UCSD-AML1 (cell line): ENCODE measurements at regions not wholly inside any gene's neighbourhood (a gene's known extent, or its start where the extent isn't known, plus 50 kb on each side); places are given as distances from the start of the nearest gene placed in this dataset.

Experiments
- DNase-seq: peaks from one replicate; lab custom pipeline; 2025; ENCODE audit not compliant: unreplicated experiment; lab: John Stamatoyannopoulos, UW

DNA sequence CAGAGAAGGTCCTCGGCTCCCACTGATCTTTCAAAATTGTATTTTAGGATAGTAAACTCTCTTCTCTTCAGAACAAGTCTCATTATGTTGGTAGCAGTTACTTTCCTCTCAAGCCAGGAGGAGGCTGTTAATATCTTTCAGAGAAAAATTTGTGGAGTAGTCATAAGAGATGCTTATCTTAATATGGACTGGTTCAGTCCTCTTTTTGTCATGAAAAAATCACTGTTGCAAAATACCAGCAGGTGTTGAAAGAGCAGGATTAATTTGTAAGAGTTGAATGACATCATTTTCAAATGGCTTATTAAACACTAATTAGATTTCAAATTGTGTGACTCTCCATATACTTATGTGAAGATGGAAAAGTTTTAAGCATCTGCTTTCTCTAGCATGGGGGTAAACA is 662.5 kb downstream of the POM121L12 start:
- DNase-seq = no peak

DNA sequence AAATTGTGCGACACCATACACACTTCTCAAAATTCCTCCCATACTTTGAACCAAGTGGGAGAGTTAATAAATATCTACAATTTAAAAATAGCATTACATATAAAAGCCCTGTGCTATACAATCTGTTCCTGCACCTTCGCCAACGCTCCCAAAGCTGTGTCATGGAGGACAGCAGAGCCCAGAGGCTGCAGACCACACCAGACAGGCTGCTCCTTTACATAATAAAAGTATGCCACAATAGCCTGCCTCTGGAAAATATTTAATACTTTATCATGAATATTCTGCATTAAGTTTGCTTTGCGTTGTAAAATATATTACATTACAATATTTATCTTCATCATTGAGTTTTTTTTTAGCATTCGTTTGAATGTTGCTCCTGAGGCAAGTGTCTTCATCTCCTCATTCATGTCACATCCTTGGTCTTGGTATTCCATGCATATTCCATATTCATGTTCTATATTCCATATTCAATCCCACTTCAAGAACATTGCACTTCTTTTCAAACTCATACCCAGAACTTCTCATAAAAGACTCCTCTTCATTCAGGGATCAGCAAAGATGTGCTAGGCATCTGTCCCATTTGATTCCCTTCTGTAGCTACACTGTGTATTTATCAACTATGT is 663.9 kb downstream of the POM121L12 start:
- DNase-seq = no peak

DNA sequence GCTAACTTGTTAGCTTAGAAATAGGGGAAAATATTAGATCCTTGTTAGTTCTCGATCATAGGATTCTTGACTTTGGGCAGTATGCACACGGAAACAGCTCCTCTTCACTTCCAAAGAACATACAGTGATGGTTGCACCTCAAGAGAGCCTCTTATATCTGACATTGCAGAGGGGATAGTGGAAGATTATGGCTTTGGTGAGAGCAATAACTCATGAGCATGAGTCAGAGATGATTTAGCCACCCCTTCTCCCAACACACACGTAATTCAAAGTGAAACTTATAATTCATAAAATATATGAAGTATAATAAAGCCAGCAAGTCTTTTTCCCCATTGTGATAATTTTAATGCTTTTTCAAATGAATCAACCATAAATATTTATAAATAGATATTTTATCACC is 683.7 kb downstream of the POM121L12 start:
- DNase-seq = no peak

DNA sequence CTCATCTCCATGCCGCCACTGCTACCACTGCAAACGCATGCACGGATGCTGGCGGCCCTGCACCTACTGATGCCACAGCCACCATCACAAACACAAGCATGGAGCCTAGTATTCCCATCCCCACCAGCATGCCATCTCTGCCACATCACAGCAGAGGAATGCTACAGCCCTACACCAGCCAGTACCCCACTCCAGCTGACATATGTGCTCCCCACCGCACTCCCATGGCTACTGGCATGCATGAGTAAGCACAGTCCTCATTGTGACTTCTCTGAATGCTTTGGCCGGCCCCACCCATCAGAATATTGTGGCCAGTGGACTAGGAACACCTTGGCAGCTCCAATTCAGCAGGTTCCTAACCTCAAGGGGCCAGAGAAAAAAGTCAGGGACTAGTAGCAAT is 705.5 kb downstream of the POM121L12 start:
- no peak for DNase-seq

DNA sequence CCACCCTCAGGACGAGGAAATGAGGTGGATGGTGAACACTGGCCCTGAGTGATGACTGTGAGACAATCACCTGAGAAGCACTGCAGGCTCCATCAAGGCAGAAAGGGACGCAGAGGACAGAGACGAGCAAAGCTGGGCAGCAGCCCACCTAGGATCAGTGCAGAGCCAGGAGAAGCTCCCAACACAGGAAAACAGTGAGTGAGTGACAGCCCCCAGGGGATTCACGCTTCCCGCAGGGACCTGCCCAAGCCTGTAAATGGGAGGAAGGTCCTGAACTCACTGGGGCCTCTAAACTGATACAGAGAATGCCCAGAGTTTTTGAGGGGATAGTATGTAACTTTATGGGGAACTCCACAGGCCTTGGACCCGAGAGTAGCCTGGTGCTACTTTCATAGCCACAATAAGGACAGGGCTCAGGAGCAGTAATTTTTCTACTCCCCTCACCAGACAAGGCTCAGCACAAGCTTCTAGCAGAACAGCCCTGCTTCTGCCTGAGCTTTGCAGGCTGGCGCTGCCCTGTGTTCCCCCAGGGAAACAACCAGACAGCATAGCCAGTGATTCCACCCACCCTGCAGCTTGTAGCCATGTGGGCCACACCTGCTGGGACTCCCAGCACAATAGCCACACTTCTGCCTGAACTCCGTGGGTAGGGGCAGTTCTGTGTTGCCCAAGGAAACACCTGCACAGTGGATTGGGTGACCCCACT is 708.4 kb downstream of the POM121L12 start:
- DNase-seq = no peak

DNA sequence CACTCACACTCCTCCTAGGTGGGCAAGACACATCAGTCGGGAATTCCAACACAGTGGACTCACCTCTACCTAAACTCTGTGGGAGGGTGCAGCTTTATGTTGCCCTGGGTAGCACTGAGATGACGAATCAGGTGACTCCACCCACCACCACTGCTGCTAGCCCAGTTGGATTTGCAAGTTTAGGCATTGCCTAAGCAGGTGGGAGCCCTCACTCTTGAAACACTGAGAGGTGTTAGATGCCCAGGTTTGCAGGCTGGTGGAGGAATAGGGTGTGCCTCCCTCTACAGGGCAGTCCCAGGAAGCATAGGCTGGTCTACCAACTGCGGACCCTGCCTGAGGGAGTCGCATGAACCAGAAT is 708.9 kb downstream of the POM121L12 start:
- no peak for DNase-seq

DNA sequence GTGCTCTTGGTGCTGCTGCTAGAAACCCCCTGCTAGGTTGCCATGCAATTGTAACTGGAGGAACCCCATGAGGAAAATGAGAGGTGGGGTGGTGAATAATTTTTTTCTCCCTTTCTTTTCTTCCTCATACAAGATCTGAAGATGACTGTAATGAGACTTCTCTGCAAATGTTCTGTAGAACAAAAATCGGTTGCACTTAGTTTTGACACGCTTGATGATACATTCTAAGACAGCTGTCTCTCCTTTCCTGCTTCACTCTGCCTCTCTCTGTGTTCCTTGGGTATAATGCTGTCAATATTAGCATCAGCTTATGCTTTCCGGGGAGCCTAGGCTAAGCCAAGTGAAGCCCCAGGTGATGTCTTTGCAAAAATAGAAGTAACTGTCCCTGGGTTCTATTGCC is 721.5 kb downstream of the POM121L12 start:
- no peak for DNase-seq

DNA sequence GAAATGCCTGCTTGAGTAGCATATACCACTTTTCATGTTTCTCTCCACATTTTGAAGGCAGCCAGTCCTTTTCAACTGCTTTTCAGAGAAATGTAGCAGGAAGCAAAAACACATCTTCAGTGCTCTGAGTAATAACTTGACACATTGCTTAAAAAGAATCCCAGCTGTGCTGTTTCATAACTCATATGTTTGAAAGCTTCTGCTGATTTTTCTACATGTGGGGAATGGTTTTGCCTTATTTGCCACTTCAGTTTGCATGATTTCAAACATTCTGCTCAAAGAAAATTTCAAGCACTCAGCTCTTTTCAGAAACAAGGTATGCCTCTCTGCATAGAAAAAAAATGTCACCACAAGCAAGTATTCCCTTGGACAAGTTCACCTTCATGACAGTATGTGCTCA is 732.8 kb downstream of the POM121L12 start:
- DNase-seq = no peak

DNA sequence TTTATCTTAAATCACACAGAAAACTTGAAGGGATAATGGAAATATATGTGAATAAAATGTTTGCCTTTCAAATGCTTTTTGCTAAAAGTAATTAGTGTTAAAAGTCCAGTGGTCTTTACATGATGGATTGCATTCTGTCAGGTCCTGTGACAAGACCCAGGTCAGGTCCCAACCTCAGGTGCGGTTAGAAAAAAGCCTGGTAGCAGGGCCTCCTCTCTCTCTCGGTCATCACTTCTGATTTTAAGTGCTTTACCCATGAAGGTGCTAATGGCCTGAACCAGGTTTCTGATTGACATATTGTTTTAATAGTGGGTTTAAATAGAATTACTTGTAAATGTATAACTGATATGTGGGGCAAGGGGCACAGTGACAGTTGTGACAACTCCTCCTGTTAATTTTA is 736.3 kb downstream of the POM121L12 start:
- no peak for DNase-seq

DNA sequence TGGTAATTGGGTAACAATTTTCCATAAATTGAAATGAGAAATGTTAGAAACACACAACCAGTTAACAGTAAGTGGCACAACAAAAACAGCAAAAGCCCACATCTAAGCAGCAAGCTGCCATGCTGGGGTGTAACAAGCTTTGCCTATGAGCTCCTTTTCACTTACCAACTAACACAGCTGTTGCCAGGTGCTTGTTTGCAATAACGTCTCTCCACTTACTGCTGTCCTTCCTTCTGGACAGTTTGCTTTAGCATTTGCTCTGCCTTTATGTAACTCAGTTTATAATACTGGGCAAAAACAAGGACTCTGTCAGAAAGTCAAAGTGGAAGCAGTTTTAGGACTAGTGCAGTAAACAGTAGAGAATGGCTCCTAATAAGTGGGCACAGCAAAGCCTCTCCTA is 740.9 kb downstream of the POM121L12 start:
- DNase-seq = no peak

DNA sequence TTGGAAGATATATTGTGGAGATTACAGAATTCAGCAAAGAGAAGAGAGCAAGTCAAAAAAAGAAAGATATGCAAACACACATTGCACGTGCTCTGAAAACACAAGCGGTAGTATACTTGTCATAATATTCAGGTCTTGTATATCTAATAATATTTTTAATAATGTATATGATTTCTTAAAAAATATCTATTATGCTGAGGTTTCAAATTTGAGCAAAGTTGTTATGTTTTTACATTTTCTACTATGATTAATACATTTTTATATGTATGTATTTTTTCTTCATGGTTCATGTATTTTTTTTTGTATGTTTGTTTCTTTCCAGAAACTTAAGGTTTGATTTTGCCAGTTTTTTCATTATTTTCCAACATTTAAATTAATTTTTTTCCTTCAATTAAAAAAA is 752.4 kb upstream of the VSTM2A start:
- DNase-seq = no peak

DNA sequence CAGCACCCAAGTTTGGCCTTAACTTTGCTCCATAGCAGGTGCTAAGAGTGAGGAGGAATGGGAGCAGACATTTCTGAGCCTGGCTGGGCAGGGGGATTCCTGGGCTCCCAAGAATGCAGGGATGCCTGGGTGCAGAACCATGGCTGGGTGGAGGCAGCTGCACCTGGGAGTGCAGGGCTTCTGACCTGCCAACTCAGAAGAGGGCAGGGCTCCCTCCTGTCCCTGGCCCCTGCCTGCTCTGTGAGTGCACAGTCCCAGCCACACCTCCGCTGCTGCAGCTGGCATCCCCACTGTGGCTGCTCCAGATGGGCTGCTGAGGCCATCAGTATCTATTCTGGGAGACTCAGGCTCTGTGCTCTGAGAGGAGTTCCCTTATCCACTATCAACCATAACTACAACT is 747.4 kb upstream of the VSTM2A start:
- DNase-seq = no peak

DNA sequence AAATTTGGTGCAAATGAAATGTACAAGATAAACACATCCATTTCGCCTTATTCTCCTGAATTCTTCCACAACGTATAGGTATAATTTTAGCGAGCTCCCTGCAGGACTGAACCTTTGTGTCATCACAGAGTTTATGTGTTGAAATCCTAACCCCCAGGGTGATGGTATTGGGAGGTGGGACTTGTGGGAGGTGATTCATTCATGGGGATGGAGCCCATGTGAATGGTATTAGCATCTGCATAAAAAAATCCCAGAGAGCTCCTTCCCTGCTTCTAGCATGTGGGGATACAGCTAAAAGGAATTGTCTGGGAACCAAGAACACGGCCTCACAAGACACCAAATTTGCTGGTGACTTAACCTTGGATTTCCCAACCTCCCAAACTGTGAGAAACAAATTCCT is 741.4 kb upstream of the VSTM2A start:
- DNase-seq = no peak

DNA sequence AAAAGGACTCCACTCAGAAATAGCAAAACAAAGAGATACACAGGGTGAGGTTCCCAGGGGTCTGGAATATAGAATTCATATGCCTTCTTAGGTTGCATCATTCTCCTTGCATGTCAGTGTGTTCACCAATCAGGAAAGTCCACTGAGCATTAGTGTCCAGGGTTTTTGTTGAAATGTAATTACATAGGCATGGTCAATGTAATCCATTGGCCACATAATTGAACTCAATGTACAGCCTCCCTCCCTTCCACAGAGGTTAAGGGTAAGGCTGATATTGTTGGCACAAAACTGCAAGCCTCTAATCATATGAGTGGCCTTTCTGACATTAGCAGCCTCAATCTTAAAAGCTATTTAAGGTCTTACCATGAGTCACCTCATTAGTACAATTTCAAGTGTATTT is 736.1 kb upstream of the VSTM2A start:
- no peak for DNase-seq

DNA sequence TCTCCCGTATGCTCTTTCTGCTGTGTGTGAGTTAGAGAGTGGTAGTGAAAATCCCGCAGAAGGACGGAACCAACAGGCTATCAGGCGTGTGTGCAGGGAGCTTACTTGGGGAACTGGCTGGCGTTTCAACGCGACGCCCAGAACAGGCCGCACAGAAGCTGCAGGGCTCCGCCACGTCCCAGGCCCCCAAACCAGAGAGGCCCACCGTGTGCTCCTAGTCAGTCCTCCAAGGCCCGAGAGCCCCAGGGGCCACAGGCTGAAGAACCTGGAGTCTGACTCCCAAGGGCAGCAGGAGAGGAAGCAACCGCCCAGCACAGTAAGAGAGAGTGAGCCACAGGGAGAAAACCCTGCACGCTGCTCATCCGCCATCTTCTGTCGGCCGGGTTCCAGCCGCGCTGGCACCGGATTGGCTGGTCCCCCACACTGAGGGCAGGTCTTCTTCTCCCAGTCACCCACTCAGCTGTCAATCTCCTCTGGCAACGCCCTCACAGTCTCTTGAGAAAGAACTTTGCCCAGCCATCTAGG is 730.6 kb upstream of the VSTM2A start:
- no peak for DNase-seq

DNA sequence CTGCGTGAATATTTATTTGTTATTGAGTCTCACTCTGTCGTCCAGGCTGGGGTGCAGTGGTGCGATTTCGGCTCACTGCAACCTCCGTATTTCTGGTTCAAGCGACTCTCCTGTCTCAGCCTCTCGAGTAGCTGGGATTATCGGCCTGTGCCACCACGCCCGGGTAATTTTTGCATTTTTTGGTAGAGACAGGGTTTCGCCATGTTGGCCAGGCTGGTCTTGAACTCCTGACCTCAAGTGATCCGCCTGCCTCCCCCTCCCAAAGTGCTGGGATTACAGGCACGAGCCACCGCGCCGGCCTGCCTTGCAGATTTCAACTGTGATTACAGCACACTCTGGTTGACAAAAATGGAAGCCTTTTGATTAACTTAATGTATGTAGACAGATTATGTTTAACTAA is 730.0 kb upstream of the VSTM2A start:
- no peak for DNase-seq

DNA sequence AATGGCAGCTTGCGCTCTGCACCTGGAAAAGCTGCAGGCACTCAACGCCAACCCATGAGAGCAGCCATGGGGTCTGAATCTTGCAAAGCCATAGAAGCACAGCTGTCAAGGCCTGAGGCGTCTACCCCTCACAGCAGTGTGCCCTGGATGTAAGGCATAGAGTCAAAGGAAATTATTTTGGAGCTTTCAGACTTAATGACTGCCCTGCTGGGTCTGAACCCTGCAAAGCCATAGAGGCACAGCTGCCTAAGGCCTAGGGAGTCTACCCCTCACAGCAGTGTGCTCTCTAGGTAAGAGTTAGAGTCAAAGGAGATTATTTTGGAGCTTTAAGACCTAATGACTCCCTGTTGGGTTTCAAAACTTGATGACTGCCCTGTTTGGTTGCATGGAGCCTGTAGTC is 706.9 kb upstream of the VSTM2A start:
- no peak for DNase-seq

DNA sequence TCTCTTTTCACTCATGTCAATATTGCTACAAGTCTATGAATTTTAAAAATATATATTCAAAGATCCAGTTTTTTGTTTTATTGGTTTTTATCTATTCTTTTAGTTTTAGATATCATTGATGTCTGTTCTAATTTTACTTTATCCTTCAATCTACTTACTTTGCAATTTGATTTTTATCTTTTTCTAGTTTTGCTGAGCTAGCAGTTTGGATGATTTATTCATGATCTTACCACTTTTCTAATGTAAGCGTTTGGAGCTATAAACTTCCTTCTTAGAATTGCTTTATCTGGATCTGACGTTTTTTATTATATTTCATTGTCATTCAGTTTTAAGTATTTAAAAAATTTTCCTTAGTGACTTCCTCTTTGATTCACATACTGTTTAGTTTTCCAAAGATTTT is 664.5 kb upstream of the VSTM2A start:
- no peak for DNase-seq

DNA sequence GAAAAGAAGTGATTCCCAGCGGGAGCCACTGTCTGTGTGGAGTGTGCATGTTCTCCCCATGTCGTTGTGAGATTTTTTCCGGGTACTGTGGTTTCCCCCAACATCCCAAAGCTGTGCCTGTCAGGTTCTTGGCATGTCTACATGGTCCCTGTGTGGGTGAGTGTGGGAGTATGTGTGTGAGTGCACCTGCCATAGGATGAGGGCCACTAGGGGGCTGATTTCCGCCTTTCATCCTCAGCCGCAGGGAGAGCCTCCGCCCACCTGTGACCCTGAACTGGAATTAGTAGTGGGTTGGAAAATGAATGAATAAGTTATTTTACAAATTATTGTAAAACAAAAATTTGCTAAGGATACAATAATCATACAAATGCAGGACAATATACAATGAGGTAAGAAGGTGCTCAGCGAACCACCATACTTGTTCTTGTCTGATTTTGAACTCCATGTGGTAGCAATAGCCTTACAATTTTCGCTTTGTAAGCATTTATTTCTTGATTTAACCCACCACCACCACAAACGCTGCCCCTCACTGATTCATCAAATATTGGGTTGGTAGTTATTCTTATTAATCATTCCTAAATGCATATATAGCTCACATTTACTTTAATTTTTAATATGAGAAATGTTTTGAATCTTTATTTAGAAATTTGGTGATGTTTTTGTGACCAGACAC is 641.2 kb upstream of the VSTM2A start:
- no peak for DNase-seq

DNA sequence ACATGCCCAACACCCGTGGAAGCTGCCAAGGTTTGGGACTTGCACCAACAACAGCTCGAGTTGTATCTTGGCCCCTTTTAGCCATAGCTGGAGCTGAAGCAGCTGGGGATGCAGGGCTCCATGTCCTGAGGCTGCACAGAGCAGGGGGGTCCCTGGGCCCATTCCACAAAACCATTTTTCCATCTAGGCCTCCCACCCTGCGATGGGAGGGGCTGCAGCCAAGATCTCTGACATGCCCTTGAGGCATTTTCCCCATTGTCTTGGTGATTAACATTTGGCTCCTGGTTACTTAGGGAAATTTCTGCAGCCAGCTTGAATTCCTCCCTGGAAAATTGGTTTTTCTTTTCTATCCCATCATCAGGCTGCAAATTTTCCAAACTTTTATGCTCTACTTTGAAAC is 637.8 kb upstream of the VSTM2A start:
- no peak for DNase-seq

DNA sequence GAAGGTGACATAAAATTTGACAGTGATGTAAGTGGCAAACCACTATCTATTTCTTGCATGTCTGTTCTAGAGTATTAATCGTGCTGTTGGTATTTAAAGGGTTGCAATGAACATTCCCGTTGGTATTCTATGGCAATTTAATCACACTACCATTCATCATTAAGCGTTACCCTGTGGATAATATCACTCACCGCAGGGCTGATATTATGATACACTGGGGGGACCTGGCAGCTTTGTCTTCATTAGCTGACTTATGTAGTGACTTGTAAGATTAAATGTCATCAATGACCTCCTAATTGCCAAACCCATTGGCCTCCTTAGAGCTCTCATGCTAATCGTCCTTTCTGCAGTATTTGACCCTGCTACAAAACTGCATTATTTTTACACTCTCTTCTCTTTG is 624.5 kb upstream of the VSTM2A start:
- no peak for DNase-seq

DNA sequence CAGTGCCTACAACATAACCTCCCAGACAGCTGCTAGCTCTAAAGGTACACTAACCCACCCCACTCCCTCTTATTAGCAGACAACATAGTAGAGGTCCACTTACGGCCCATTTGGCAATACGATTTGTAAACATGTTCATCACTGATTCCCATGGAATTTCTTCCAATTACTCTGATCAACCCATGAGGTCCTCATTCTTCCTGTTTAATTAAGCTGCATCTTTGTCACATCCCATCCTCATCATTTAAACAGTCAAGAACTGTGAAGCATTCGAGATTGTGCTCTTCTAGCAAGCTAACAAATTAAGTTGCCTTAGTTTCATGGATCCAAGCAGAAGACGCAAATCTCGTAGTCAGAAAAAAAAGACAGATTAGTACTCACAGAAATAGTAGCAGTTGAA is 622.2 kb upstream of the VSTM2A start:
- DNase-seq = no peak
